ENCODE measurements at regions not wholly inside any gene's neighbourhood (a gene's known extent, or its start where the extent isn't known, plus 50 kb on each side); places are given as distances from the start of the nearest gene placed in this dataset.

GRCh38 chr10:88162852-88163251 is 299.4 kb downstream of the PTEN start:
- Histone ChIP-seq H3K4me1 (ENCODE audit: control insufficient read depth, insufficient read depth, low read length) (peaks cover 2% of the 10 kb centered on the region), H3K9me3 (replicated peaks; ENCODE audit: control insufficient read depth, low read depth, low read length) (no peaks in the 10 kb centered on the region), H3K27ac (ENCODE audit: low read length) (no peak overlapping the region), H3K36me3 (ENCODE audit: control insufficient read depth, insufficient read depth, low read length) (no peaks in the 10 kb centered on the region), H3K4me3 (ENCODE audit: low read length) (no peak overlapping the region), H3K27me3 (ENCODE audit: control insufficient read depth, insufficient read depth, low read length) (no peaks in the 10 kb centered on the region)
- WGBS (ENCODE audit: insufficient coverage) = no CpG with 5 or more reads among the region's 1 CpG
- DNase-seq = no peak

GRCh38 chr10:88163572-88163971 is 300.1 kb downstream of the PTEN start:
- WGBS (ENCODE audit: insufficient coverage) = 75% methylated on average over 1 of the region's 3 CpGs
- Histone ChIP-seq H3K4me3 (ENCODE audit: low read length) (no peak overlapping the region), H3K4me1 (ENCODE audit: control insufficient read depth, insufficient read depth, low read length) (no peaks in the 10 kb centered on the region), H3K27me3 (ENCODE audit: control insufficient read depth, insufficient read depth, low read length) (no peaks in the 10 kb centered on the region), H3K9me3 (replicated peaks; ENCODE audit: control insufficient read depth, low read depth, low read length) (peaks cover 2% of the 10 kb centered on the region), H3K36me3 (ENCODE audit: control insufficient read depth, insufficient read depth, low read length) (no peaks in the 10 kb centered on the region), H3K27ac (ENCODE audit: low read length) (no peak overlapping the region)
- DNase-seq = no peak

GRCh38 chr10:88164471-88164870 is 301.0 kb downstream of the PTEN start:
- Histone ChIP-seq H3K4me3 (ENCODE audit: low read length) (no peak overlapping the region), H3K27me3 (ENCODE audit: control insufficient read depth, insufficient read depth, low read length) (no peaks in the 10 kb centered on the region), H3K9me3 (replicated peaks; ENCODE audit: control insufficient read depth, low read depth, low read length) (peaks cover 4% of the 10 kb centered on the region), H3K4me1 (ENCODE audit: control insufficient read depth, insufficient read depth, low read length) (no peaks in the 10 kb centered on the region), H3K27ac (ENCODE audit: low read length) (no peak overlapping the region), H3K36me3 (ENCODE audit: control insufficient read depth, insufficient read depth, low read length) (no peaks in the 10 kb centered on the region)
- no peak for DNase-seq
- no CpG with 5 or more reads among the region's 1 CpG for WGBS (ENCODE audit: insufficient coverage)

GRCh38 chr10:88165849-88166271 is 302.4 kb downstream of the PTEN start:
- DNase-seq = no peak
- 79% methylated on average over 2 of the region's 7 CpGs for WGBS (ENCODE audit: insufficient coverage)
- H3K27me3 ChIP-seq (ENCODE audit: control insufficient read depth, insufficient read depth, low read length) = no peaks in the 10 kb centered on the region
- no peaks in the 10 kb centered on the region for H3K4me1 ChIP-seq (ENCODE audit: control insufficient read depth, insufficient read depth, low read length)
- peaks cover 4% of the 10 kb centered on the region for H3K9me3 ChIP-seq (replicated peaks; ENCODE audit: control insufficient read depth, low read depth, low read length)
- no peaks in the 10 kb centered on the region for H3K36me3 ChIP-seq (ENCODE audit: control insufficient read depth, insufficient read depth, low read length)
- no peak overlapping the region for H3K27ac ChIP-seq (ENCODE audit: low read length)
- H3K4me3 ChIP-seq (ENCODE audit: low read length) = no peak overlapping the region

- Histone ChIP-seq H3K9me3 (replicated peaks; ENCODE audit: control insufficient read depth, low read depth, low read length) (peaks cover 4% of the 10 kb centered on the region), H3K27me3 (ENCODE audit: control insufficient read depth, insufficient read depth, low read length) (no peaks in the 10 kb centered on the region), H3K4me1 (ENCODE audit: control insufficient read depth, insufficient read depth, low read length) (no peaks in the 10 kb centered on the region), H3K27ac (ENCODE audit: low read length) (no peak overlapping the region), H3K4me3 (ENCODE audit: low read length) (no peak overlapping the region), H3K36me3 (ENCODE audit: control insufficient read depth, insufficient read depth, low read length) (no peaks in the 10 kb centered on the region)
- no CpG with 5 or more reads among the region's 3 CpGs for WGBS (ENCODE audit: insufficient coverage)
- DNase-seq = no peak
Observed at GRCh38 chr10:88168171-88169036, 305.0 kb downstream of the PTEN start.

GRCh38 chr10:88169037-88169319 is 305.6 kb downstream of the PTEN start:
- Histone ChIP-seq H3K27ac (ENCODE audit: low read length) (no peak overlapping the region), H3K9me3 (replicated peaks; ENCODE audit: control insufficient read depth, low read depth, low read length) (peaks cover 4% of the 10 kb centered on the region), H3K4me3 (ENCODE audit: low read length) (no peak overlapping the region), H3K36me3 (ENCODE audit: control insufficient read depth, insufficient read depth, low read length) (no peaks in the 10 kb centered on the region), H3K4me1 (ENCODE audit: control insufficient read depth, insufficient read depth, low read length) (no peaks in the 10 kb centered on the region), H3K27me3 (ENCODE audit: control insufficient read depth, insufficient read depth, low read length) (no peaks in the 10 kb centered on the region)
- DNase-seq = no peak

GRCh38 chr10:88170628-88171027 is 307.2 kb downstream of the PTEN start:
- DNase-seq = no peak
- H3K9me3 ChIP-seq (replicated peaks; ENCODE audit: control insufficient read depth, low read depth, low read length) = peaks cover 6% of the 10 kb centered on the region
- H3K36me3 ChIP-seq (ENCODE audit: control insufficient read depth, insufficient read depth, low read length) = no peaks in the 10 kb centered on the region
- no peak overlapping the region for H3K27ac ChIP-seq (ENCODE audit: low read length)
- no peaks in the 10 kb centered on the region for H3K4me1 ChIP-seq (ENCODE audit: control insufficient read depth, insufficient read depth, low read length)
- H3K27me3 ChIP-seq (ENCODE audit: control insufficient read depth, insufficient read depth, low read length) = no peaks in the 10 kb centered on the region
- no peak overlapping the region for H3K4me3 ChIP-seq (ENCODE audit: low read length)
- WGBS (ENCODE audit: insufficient coverage) = no CpG with 5 or more reads among the region's 1 CpG

GRCh38 chr10:88172159-88172558 is 308.7 kb downstream of the PTEN start:
- H3K27me3 ChIP-seq (ENCODE audit: control insufficient read depth, insufficient read depth, low read length) = no peaks in the 10 kb centered on the region
- H3K9me3 ChIP-seq (replicated peaks; ENCODE audit: control insufficient read depth, low read depth, low read length) = peaks cover 6% of the 10 kb centered on the region
- H3K4me3 ChIP-seq (ENCODE audit: low read length) = no peak overlapping the region
- H3K27ac ChIP-seq (ENCODE audit: low read length) = no peak overlapping the region
- no peaks in the 10 kb centered on the region for H3K36me3 ChIP-seq (ENCODE audit: control insufficient read depth, insufficient read depth, low read length)
- DNase-seq = no peak
- no peaks in the 10 kb centered on the region for H3K4me1 ChIP-seq (ENCODE audit: control insufficient read depth, insufficient read depth, low read length)
- WGBS (ENCODE audit: insufficient coverage) = no CpG with 5 or more reads among the region's 1 CpG

- H3K36me3 ChIP-seq (ENCODE audit: control insufficient read depth, insufficient read depth, low read length) = no peaks in the 10 kb centered on the region
- no peak overlapping the region for H3K4me3 ChIP-seq (ENCODE audit: low read length)
- H3K9me3 ChIP-seq (replicated peaks; ENCODE audit: control insufficient read depth, low read depth, low read length) = peaks cover 2% of the 10 kb centered on the region
- WGBS (ENCODE audit: insufficient coverage) = no CpG with 5 or more reads among the region's 5 CpGs
- no peaks in the 10 kb centered on the region for H3K4me1 ChIP-seq (ENCODE audit: control insufficient read depth, insufficient read depth, low read length)
- DNase-seq = no peak
- no peak overlapping the region for H3K27ac ChIP-seq (ENCODE audit: low read length)
- H3K27me3 ChIP-seq (ENCODE audit: control insufficient read depth, insufficient read depth, low read length) = no peaks in the 10 kb centered on the region
Observed at GRCh38 chr10:88174391-88174790, 311.0 kb downstream of the PTEN start.

- Histone ChIP-seq H3K36me3 (ENCODE audit: control insufficient read depth, insufficient read depth, low read length) (no peaks in the 10 kb centered on the region), H3K27me3 (ENCODE audit: control insufficient read depth, insufficient read depth, low read length) (no peaks in the 10 kb centered on the region), H3K4me3 (ENCODE audit: low read length) (no peak overlapping the region), H3K9me3 (replicated peaks; ENCODE audit: control insufficient read depth, low read depth, low read length) (peaks cover 2% of the 10 kb centered on the region), H3K27ac (ENCODE audit: low read length) (no peak overlapping the region), H3K4me1 (ENCODE audit: control insufficient read depth, insufficient read depth, low read length) (no peaks in the 10 kb centered on the region)
- no peak for DNase-seq
Observed at GRCh38 chr10:88178758-88179157, 315.3 kb downstream of the PTEN start.

GRCh38 chr10:88179831-88180230 is 316.4 kb downstream of the PTEN start:
- WGBS (ENCODE audit: insufficient coverage) = 80% methylated on average over 1 of the region's 3 CpGs
- no peaks in the 10 kb centered on the region for H3K36me3 ChIP-seq (ENCODE audit: control insufficient read depth, insufficient read depth, low read length)

More at GRCh38 chr10:88179831-88180230, 316.4 kb downstream of the PTEN start:
- DNase-seq = peak; percentile 24
- Histone ChIP-seq H3K9me3 (replicated peaks; ENCODE audit: control insufficient read depth, low read depth, low read length) (no peaks in the 10 kb centered on the region), H3K27ac (ENCODE audit: low read length) (no peak overlapping the region), H3K4me3 (ENCODE audit: low read length) (no peak overlapping the region), H3K4me1 (ENCODE audit: control insufficient read depth, insufficient read depth, low read length) (no peaks in the 10 kb centered on the region), H3K27me3 (ENCODE audit: control insufficient read depth, insufficient read depth, low read length) (no peaks in the 10 kb centered on the region)

Data from muscle of leg (tissue), 3 donors.